Spleen (tissue), 11 donors: ENCODE measurements at regions not wholly inside any gene's neighbourhood (a gene's known extent, or its start where the extent isn't known, plus 50 kb on each side); places are given as distances from the start of the nearest gene placed in this dataset.

Experiments used
- DNase-seq: peaks from one replicate; pipeline ENCODE4 v3.0.0-alpha.2; 2020
- H3K27ac ChIP-seq, 8 donors: fragments of 200-600 bp; sonication (generic) in 7 of 8; 1 replicate in 4 of 8; 2 replicates in 4 of 8; pipeline versions ENCODE4 v1.5.0 to v1.8.0; 2016 to 2021; ENCODE audit warnings: inconsistent platforms in 4 of 8, mild to moderate bottlenecking in 4 of 8, moderate library complexity in 1 of 8
- H3K27me3 ChIP-seq, 7 donors: fragments of 200-600 bp; sonication (generic) in 6 of 7; replicated peaks in 1 of 7; 1 replicate in 4 of 7; 2 replicates in 3 of 7; pipeline versions ENCODE4 v1.5.0 to v1.8.0; 2016 to 2021; ENCODE audit warnings: inconsistent platforms in 3 of 7, mild to moderate bottlenecking in 1 of 7
- H3K36me3 ChIP-seq, 6 donors: fragments of 200-600 bp; sonication (generic) in 5 of 6; 1 replicate in 4 of 6; 2 replicates in 2 of 6; pipeline versions ENCODE4 v1.5.0 to v1.8.0; 2016 to 2021; ENCODE audit warnings: inconsistent platforms in 2 of 6
- H3K4me1 ChIP-seq, 6 donors: fragments of 200-600 bp; sonication (generic) in 5 of 6; 1 replicate in 3 of 6; 2 replicates in 3 of 6; pipeline versions ENCODE4 v1.5.0 to v1.8.0; 2016 to 2021; ENCODE audit warnings: inconsistent platforms in 3 of 6
- H3K4me3 ChIP-seq, 8 donors: fragments of 200-600 bp; sonication (generic) in 7 of 8; 1 replicate in 4 of 8; 2 replicates in 4 of 8; pipeline versions ENCODE4 v1.5.0 to v1.8.0; 2016 to 2021; ENCODE audit warnings: inconsistent platforms in 4 of 8, mild to moderate bottlenecking in 4 of 8, moderate library complexity in 2 of 8
- H3K9me3 ChIP-seq, 8 donors: fragments of 200-600 bp; sonication (generic) in 7 of 8; 1 replicate in 4 of 8; 2 replicates in 4 of 8; pipeline versions ENCODE4 v1.5.0 to v1.8.0; 2016 to 2021; ENCODE audit warnings: inconsistent platforms in 4 of 8
- POLR2A ChIP-seq, 3 donors: fragments of 450-650 bp; IDR thresholded peaks; one replicate each; pipeline ENCODE4 v1.5.1; 2017; ENCODE audit warnings: antibody characterized with exemption in 3 of 3, mild to moderate bottlenecking in 1 of 3
- POLR2AphosphoS5 ChIP-seq, 3 donors: sonication (generic); formaldehyde crosslinking; IDR thresholded peaks; one replicate each; pipeline ENCODE4 v1.5.1; 2017; ENCODE audit warnings: antibody characterized with exemption in 3 of 3
- WGBS, 5 donors: extraction: QIAGEN DNeasy Blood & Tissue Kit in 3 of 5; methylation state at CpG; one replicate each; pipeline versions ENCODE4 v1.1.5 to v1.1.7; 2013 to 2018; 5-methylcytosine and 5-hydroxymethylcytosine counted together
- intact Hi-C: fragments of 100-400 bp; cut with DNase I; formaldehyde crosslinking; loops from one replicate; pipeline ENCODE4 v1.15.0; 2023; ENCODE audit warnings: low total_unique reads
- TF ChIP-seq, protein P1 (sequence below), 11 experiments: fragments of 200-600 bp in 7 of 11; fragments of 450-650 bp in 4 of 11; sonication (generic) in 4 of 11; IDR thresholded peaks in 8 of 11; conservative IDR thresholded peaks in 3 of 11; 1 replicate in 7 of 11; 2 replicates in 4 of 11; pipeline versions ENCODE4 v1.4.0 to v1.8.0; 2016 to 2021; ENCODE audit warnings: antibody characterized with exemption in 11 of 11, inconsistent platforms in 4 of 11, mild to moderate bottlenecking in 1 of 11
- donor health status: healthy with polysubstance abuse.
- donor health status: DM: no; HTN: no; CAD: no; lungs with moderate emphysema.
- donor health status: DM: no; HTN: no; CAD: no.
- donor health status: Bipolar disorder and iron deficiency.
- donor health status: healthy.
- donor health status: DM: no; HTN: no; CAD: no.
- donor health status: DM: yes; HTN: yes; CAD: no.

DNA sequence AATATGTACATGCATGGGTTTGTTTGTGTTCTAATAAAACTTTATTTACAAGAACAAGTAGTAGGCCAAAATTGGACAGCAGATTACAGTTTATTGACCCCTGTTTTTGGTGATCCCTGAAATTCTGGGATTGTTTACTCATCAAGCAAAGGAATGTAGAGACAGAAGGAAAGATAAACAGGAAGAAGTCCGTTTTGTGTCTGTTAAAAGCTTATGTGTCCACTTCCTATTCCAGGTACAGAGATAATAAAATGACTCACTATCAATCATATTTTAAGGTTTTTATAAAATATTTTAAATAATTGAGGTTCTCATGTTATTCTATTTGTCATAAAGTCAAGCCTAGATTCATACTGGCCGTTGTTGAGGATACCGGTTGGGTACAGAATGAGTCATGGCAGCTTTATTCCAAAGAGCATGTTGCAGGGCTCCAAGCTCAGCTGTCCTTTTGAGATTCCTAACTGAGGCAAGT lies 214.9 kb upstream of the DAB2 start:
- Histone ChIP-seq H3K4me3 (no peak overlapping the region), H3K27me3 (no peaks in the 10 kb centered on the region)
- WGBS, 5 donors, result 74 to 79% (median 76%) methylated on average over 3 of the region's 3 CpGs

DNA sequence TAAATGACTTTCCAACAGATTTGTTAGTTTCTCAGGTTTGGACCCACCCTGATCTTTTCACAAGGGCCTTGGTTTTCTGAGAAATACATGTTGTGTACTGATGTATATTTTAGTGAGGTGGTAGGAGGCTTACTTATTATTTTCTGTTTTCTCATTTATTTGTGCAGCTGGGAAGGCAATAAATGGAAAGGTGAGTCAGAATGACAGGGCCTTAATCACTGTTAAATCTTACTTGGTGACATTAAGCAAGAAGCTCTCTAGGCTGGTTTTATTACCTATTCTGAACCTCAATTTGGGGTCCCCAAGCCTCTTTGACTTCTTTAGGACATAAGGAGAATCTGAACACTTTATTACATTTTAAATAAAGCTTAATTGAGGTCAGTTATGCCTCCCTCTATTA lies 214.0 kb upstream of the DAB2 start:
- H3K36me3 ChIP-seq, result no peaks in the 10 kb centered on the region
- intact Hi-C loops, result no loop called here
- no peaks in the 10 kb centered on the region for H3K27me3 ChIP-seq
- no peak overlapping the region for H3K27ac ChIP-seq
- H3K9me3 ChIP-seq, result no peaks in the 10 kb centered on the region
- TF ChIP-seq POLR2A (IDR thresholded peaks at IDR 0.05) (no peak), POLR2AphosphoS5 (IDR thresholded peaks at IDR 0.05) (no peak)
- TF ChIP-seq, protein P1, sequence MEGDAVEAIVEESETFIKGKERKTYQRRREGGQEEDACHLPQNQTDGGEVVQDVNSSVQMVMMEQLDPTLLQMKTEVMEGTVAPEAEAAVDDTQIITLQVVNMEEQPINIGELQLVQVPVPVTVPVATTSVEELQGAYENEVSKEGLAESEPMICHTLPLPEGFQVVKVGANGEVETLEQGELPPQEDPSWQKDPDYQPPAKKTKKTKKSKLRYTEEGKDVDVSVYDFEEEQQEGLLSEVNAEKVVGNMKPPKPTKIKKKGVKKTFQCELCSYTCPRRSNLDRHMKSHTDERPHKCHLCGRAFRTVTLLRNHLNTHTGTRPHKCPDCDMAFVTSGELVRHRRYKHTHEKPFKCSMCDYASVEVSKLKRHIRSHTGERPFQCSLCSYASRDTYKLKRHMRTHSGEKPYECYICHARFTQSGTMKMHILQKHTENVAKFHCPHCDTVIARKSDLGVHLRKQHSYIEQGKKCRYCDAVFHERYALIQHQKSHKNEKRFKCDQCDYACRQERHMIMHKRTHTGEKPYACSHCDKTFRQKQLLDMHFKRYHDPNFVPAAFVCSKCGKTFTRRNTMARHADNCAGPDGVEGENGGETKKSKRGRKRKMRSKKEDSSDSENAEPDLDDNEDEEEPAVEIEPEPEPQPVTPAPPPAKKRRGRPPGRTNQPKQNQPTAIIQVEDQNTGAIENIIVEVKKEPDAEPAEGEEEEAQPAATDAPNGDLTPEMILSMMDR (IDR thresholded peaks at IDR 0.05 in 8 of 11, conservative IDR thresholded peaks at IDR 0.05 in 3 of 11), result no peak
- no peak overlapping the region for H3K4me3 ChIP-seq
- DNase-seq, result no peak
- no peaks in the 10 kb centered on the region for H3K4me1 ChIP-seq

More for the DNA sequence above, 214.9 kb upstream of the DAB2 start:
- intact Hi-C loops, result no loop called here
- Histone ChIP-seq H3K4me1 (no peaks in the 10 kb centered on the region), H3K27ac (no peak overlapping the region), H3K9me3 (no peaks in the 10 kb centered on the region), H3K36me3 (no peaks in the 10 kb centered on the region)
- TF ChIP-seq, protein P1 (IDR thresholded peaks at IDR 0.05 in 8 of 11, conservative IDR thresholded peaks at IDR 0.05 in 3 of 11), result no peak
- no peak for TF ChIP-seq POLR2AphosphoS5 (IDR thresholded peaks at IDR 0.05)
- DNase-seq, result no peak

DNA sequence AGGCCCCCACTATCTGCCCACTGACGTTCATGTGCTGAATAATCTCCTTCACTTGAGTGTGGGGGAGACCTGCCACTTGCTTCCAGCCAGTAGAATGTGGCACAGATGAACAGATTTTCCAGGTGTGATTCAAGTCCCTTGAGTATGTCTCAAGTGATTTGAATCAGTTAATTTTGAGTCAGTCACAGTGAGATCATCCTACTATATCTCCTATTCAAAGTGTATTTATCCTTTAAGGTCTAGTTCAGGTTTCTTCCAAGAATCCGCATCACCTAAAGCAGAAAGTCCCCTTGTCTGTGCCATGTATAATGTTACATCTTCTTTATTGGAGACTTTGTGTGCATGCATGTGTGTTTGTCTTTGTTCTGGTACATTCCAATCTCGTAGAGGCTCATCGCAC lies 208.3 kb upstream of the DAB2 start:
- no peak overlapping the region for H3K4me3 ChIP-seq
- intact Hi-C loops, result no loop called here
- 83 to 95% (median 89%) methylated on average over 4 of the region's 4 CpGs for WGBS, 5 donors
- H3K27ac ChIP-seq, result no peak overlapping the region
- DNase-seq, result no peak
- H3K27me3 ChIP-seq, result no peaks in the 10 kb centered on the region
- TF ChIP-seq POLR2AphosphoS5 (IDR thresholded peaks at IDR 0.05) (no peak), POLR2A (IDR thresholded peaks at IDR 0.05) (no peak)
- TF ChIP-seq, protein P1 (IDR thresholded peaks at IDR 0.05 in 8 of 11, conservative IDR thresholded peaks at IDR 0.05 in 3 of 11), result no peak
- H3K9me3 ChIP-seq, result no peaks in the 10 kb centered on the region
- no peaks in the 10 kb centered on the region for H3K36me3 ChIP-seq
- H3K4me1 ChIP-seq, result no peaks in the 10 kb centered on the region

DNA sequence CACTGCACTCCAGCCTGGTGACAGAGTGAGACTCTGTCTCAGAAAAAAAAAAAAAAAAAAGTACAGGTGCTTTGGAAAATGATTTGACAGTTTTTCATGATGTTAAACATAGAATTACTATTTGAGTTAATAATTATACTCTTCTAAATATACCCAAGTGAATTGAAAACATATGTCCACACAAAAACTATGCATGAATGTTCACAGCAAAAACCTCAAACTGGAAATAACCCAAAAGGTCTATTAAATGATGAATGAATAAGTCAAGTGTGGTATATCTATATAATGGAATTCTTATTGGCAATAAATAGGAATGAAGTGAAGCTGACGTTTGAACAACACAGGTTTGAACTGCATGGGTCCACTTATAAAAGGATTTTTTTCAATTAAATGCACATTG lies 207.2 kb upstream of the DAB2 start:
- H3K9me3 ChIP-seq, result no peaks in the 10 kb centered on the region
- H3K4me3 ChIP-seq, result no peak overlapping the region
- H3K4me1 ChIP-seq, result no peaks in the 10 kb centered on the region
- no peaks in the 10 kb centered on the region for H3K36me3 ChIP-seq
- TF ChIP-seq, protein P1 (IDR thresholded peaks at IDR 0.05 in 8 of 11, conservative IDR thresholded peaks at IDR 0.05 in 3 of 11), result no peak
- TF ChIP-seq POLR2A (IDR thresholded peaks at IDR 0.05) (no peak), POLR2AphosphoS5 (IDR thresholded peaks at IDR 0.05) (no peak)
- DNase-seq, result no peak
- intact Hi-C loops, result no loop called here
- no peaks in the 10 kb centered on the region for H3K27me3 ChIP-seq
- WGBS, 5 donors, result 76 to 89% (median 85%) methylated on average over 1 of the region's 1 CpG
- H3K27ac ChIP-seq, result no peak overlapping the region
